ENCODE measurements at regions not wholly inside any gene's neighbourhood (a gene's known extent, or its start where the extent isn't known, plus 50 kb on each side); places are given as distances from the start of the nearest gene placed in this dataset.

DNA sequence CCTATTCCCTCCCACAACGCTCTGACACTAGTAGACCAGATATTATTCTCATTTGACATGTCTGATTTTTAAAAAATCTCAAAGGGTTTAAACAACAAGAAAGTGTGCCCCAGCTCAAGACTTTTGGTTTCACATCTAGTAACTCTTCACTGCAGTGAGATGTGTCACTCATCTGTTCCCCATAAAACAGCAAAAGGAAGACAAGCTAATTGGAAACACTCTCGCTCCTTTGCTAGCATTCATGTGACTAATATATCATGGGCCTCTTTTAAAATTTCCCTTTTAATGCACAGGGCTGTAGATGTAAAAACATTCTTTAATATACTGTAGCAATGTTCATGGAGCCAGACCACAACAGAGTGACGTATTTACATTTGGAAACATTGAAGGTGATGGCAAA lies 372.6 kb downstream of the ZNF608 start:
- Histone ChIP-seq H3K36me3 (ENCODE audit: low read depth) (no peaks in the 10 kb centered on the region), H3K9ac (no peak overlapping the region), H3K27ac (no peak overlapping the region), H2AFZ (no peak overlapping the region), H3K27me3 (replicated peaks; ENCODE audit: insufficient read depth) (no peaks in the 10 kb centered on the region), H3K4me1 (ENCODE audit: insufficient read depth) (no peaks in the 10 kb centered on the region), H3K4me2 (ENCODE audit: unreplicated experiment) (no peak overlapping the region), H3F3A (ENCODE audit: insufficient read depth) (no peaks in the 10 kb centered on the region), H4K20me1 (ENCODE audit: insufficient read depth) (no peaks in the 10 kb centered on the region), H3K4me3 (no peak overlapping the region), H3K9me2 (ENCODE audit: insufficient read depth) (no peaks in the 10 kb centered on the region), H3K79me2 (ENCODE audit: insufficient read depth) (no peaks in the 10 kb centered on the region), H3K9me3 (ENCODE audit: low read depth) (no peaks in the 10 kb centered on the region)
- TF ChIP-seq EZH2phosphoT487 (IDR thresholded peaks at IDR 0.05; ENCODE audit: insufficient read depth, low read depth) = no peak
- TF ChIP-seq EZH2 (IDR thresholded peaks at IDR 0.05; ENCODE audit: insufficient read depth, poor library complexity, severe bottlenecking) = no peak
- WGBS, 2 experiments (ENCODE audit: low coverage in 1 of 2, low lambda C conversion rate in 2 of 2, missing lambda C conversion rate in 2 of 2) = 57 to 70% methylated on average over 3 of the region's 3 CpGs
- in situ Hi-C loops (cut with MboI) = no loop called here
- no peak for DNase-seq

DNA sequence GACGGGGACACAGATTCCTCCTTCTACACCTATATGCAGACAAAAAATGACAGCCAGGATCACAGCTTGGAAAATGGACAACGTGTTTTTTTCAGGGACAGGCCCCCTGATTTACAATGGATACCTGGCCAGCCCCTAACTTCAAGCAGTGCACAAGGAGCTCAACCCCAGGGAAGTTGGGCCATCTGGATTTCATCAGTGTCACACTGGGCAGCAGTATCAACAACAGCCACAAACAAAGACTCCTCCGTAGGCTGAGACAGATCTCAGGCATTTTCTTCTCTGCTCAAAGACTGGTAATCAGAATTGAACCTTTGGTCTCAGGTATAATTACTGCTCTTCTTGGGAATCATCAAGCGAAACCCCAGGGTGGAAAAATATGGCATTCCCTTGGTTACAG lies 374.0 kb downstream of the ZNF608 start:
- Histone ChIP-seq H3K27ac (no peak overlapping the region), H3K9ac (no peak overlapping the region), H3K4me3 (no peak overlapping the region), H3K79me2 (ENCODE audit: insufficient read depth) (no peaks in the 10 kb centered on the region), H3K27me3 (replicated peaks; ENCODE audit: insufficient read depth) (no peaks in the 10 kb centered on the region), H3K36me3 (ENCODE audit: low read depth) (no peaks in the 10 kb centered on the region), H3K4me2 (ENCODE audit: unreplicated experiment) (no peak overlapping the region), H4K20me1 (ENCODE audit: insufficient read depth) (no peaks in the 10 kb centered on the region), H3K9me2 (ENCODE audit: insufficient read depth) (no peaks in the 10 kb centered on the region), H3K4me1 (ENCODE audit: insufficient read depth) (no peaks in the 10 kb centered on the region), H3F3A (ENCODE audit: insufficient read depth) (no peaks in the 10 kb centered on the region), H3K9me3 (ENCODE audit: low read depth) (no peaks in the 10 kb centered on the region), H2AFZ (no peak overlapping the region)
- DNase-seq = no peak
- TF ChIP-seq EZH2 (IDR thresholded peaks at IDR 0.05; ENCODE audit: insufficient read depth, poor library complexity, severe bottlenecking) = no peak
- no peak for TF ChIP-seq EZH2phosphoT487 (IDR thresholded peaks at IDR 0.05; ENCODE audit: insufficient read depth, low read depth)
- in situ Hi-C loops (cut with MboI) = no loop called here
- 64 to 80% methylated on average over 4 of the region's 4 CpGs for WGBS, 2 experiments (ENCODE audit: low coverage in 1 of 2, low lambda C conversion rate in 2 of 2, missing lambda C conversion rate in 2 of 2)

DNA sequence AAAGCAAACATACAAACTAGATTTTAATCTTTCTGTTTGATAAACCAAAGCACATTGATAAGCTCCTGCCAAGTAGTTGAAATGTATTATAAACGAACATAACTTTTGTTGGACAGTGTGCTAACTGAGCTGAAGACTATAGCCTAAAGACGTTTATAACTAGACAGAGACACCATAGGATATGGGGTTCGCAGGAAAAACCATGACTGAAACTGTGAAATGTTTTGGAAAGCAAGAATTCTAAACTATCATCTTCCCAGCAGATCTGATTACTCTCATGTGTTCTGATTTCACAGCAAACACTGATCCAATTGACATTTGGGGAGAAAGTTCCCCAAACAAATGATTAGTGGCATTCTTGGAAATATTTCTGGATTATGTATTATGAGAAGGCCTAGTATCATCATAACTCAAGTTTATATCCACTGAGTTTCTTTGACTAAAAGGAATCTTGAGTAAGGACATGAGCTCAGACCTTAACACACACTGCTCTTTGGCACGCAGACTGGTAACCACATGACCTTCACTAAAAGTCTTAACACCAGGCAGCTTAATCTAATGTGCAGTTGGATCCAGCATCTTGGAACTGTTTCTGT lies 375.2 kb downstream of the ZNF608 start:
- Histone ChIP-seq H3K27me3 (replicated peaks; ENCODE audit: insufficient read depth) (no peaks in the 10 kb centered on the region; the same call in 1 of the 2 replicates), H4K20me1 (ENCODE audit: insufficient read depth) (no peaks in the 10 kb centered on the region), H3K9me3 (ENCODE audit: low read depth) (no peaks in the 10 kb centered on the region), H3K4me3 (no peak overlapping the region), H3K36me3 (ENCODE audit: low read depth) (no peaks in the 10 kb centered on the region), H3K27ac (no peak overlapping the region), H3F3A (ENCODE audit: insufficient read depth) (no peaks in the 10 kb centered on the region), H3K9ac (no peak overlapping the region), H3K9me2 (ENCODE audit: insufficient read depth) (no peaks in the 10 kb centered on the region), H3K79me2 (ENCODE audit: insufficient read depth) (no peaks in the 10 kb centered on the region), H3K4me2 (ENCODE audit: unreplicated experiment) (no peak overlapping the region), H3K4me1 (ENCODE audit: insufficient read depth) (no peaks in the 10 kb centered on the region), H2AFZ (no peak overlapping the region)
- DNase-seq = peak; percentile 33
- no peak for TF ChIP-seq EZH2 (IDR thresholded peaks at IDR 0.05; ENCODE audit: insufficient read depth, poor library complexity, severe bottlenecking)
- no peak for TF ChIP-seq EZH2phosphoT487 (IDR thresholded peaks at IDR 0.05; ENCODE audit: insufficient read depth, low read depth)
- in situ Hi-C loops (cut with MboI) = no loop called here
- 11 to 18% methylated on average over 4 of the region's 4 CpGs for WGBS, 2 experiments (ENCODE audit: low coverage in 1 of 2, low lambda C conversion rate in 2 of 2, missing lambda C conversion rate in 2 of 2)

DNA sequence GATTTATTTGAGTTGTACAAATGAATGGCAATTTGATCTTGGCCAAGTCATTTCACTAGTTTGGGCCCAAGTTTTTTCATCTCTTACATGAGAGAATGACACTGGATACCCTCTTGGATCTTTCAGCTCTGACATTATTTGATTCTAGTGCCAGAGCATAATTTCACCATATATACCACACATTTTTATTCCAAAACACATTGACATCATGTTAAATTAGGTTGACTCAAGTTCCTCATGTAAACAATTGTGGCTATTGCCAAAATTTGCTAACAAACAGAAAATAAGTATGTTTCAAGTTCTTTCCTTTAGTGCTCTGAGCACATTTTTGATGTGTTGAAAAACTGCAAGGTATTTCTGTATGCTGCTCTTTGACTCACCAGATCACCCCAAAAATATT lies 375.8 kb downstream of the ZNF608 start:
- no peaks in the 10 kb centered on the region for H3K4me1 ChIP-seq (ENCODE audit: insufficient read depth)
- no peaks in the 10 kb centered on the region for H3K79me2 ChIP-seq (ENCODE audit: insufficient read depth)
- in situ Hi-C loops (cut with MboI) = no loop called here
- H3K27me3 ChIP-seq (replicated peaks; ENCODE audit: insufficient read depth) = no peaks in the 10 kb centered on the region; the same call in 1 of the 2 replicates
- no peak overlapping the region for H3K4me2 ChIP-seq (ENCODE audit: unreplicated experiment)
- no peaks in the 10 kb centered on the region for H4K20me1 ChIP-seq (ENCODE audit: insufficient read depth)
- DNase-seq = no peak
- no peak overlapping the region for H3K4me3 ChIP-seq
- H3K9me2 ChIP-seq (ENCODE audit: insufficient read depth) = no peaks in the 10 kb centered on the region
- no peak overlapping the region for H3K27ac ChIP-seq
- no peaks in the 10 kb centered on the region for H3F3A ChIP-seq (ENCODE audit: insufficient read depth)
- no peaks in the 10 kb centered on the region for H3K36me3 ChIP-seq (ENCODE audit: low read depth)
- no peak for TF ChIP-seq EZH2phosphoT487 (IDR thresholded peaks at IDR 0.05; ENCODE audit: insufficient read depth, low read depth)
- H3K9ac ChIP-seq = no peak overlapping the region
- no peak overlapping the region for H2AFZ ChIP-seq
- H3K9me3 ChIP-seq (ENCODE audit: low read depth) = no peaks in the 10 kb centered on the region

DNA sequence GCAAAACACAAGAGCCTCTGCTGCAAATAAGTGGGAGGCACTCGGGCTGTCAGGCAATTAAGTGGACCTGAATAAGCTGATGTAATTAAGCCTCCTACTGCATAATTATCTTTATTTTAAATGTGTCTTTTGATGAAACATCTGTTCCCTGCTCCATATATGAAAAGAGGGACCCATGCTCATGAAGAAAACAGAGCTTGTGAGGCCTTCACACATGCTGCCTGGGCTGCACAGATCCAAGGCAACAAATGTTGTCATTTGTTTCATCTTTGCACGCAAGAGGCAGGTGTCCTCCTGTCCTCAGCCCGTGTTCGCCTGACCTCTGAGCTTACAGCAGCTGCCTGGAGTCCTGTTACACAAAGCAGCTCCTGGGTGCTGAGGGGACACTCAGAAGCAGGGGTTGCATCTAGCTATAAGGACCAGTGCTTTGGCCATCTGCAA lies 381.1 kb downstream of the ZNF608 start:
- DNase-seq = no peak

More for the DNA sequence above, 381.1 kb downstream of the ZNF608 start:
- no peaks in the 10 kb centered on the region for H3K9me2 ChIP-seq (ENCODE audit: insufficient read depth)
- H3K27ac ChIP-seq = no peak overlapping the region
- no peaks in the 10 kb centered on the region for H3F3A ChIP-seq (ENCODE audit: insufficient read depth)
- H4K20me1 ChIP-seq (ENCODE audit: insufficient read depth) = no peaks in the 10 kb centered on the region
- peaks cover 8% of the 10 kb centered on the region for H3K27me3 ChIP-seq (replicated peaks; ENCODE audit: insufficient read depth)
- H3K4me3 ChIP-seq = no peak overlapping the region
- no peaks in the 10 kb centered on the region for H3K9me3 ChIP-seq (ENCODE audit: low read depth)
- H3K4me2 ChIP-seq (ENCODE audit: unreplicated experiment) = no peak overlapping the region
- H2AFZ ChIP-seq = no peak overlapping the region
- no peaks in the 10 kb centered on the region for H3K79me2 ChIP-seq (ENCODE audit: insufficient read depth)
- in situ Hi-C loops (cut with MboI) = no loop called here
- no peak overlapping the region for H3K9ac ChIP-seq
- TF ChIP-seq EZH2 (IDR thresholded peaks at IDR 0.05; ENCODE audit: insufficient read depth, poor library complexity, severe bottlenecking) = no peak
- TF ChIP-seq EZH2phosphoT487 (IDR thresholded peaks at IDR 0.05; ENCODE audit: insufficient read depth, low read depth) = no peak
- H3K4me1 ChIP-seq (ENCODE audit: insufficient read depth) = no peaks in the 10 kb centered on the region
- 72 to 73% methylated on average over 4 of the region's 4 CpGs for WGBS, 2 experiments (ENCODE audit: low coverage in 1 of 2, low lambda C conversion rate in 2 of 2, missing lambda C conversion rate in 2 of 2)
- no peaks in the 10 kb centered on the region for H3K36me3 ChIP-seq (ENCODE audit: low read depth)
